HepG2 (cell line): ENCODE measurements at regions not wholly inside any gene's neighbourhood (a gene's known extent, or its start where the extent isn't known, plus 50 kb on each side); places are given as distances from the start of the nearest gene placed in this dataset.

Source experiments
- ATAC-seq: fragments of 200-7000 bp; cut with Tn5 transposase; 3 replicates; pipeline ENCODE4 v1.9.1; 2020; ENCODE audit warnings: mild to moderate bottlenecking, moderate library complexity
- BruUV-seq: library from RNA; stranded (reverse); fragments of 400-500 nt; replicated peaks from 2 replicates; lab custom pipeline; 2021; lab: Mats Ljungman, UMichigan
- CTCF ChIA-PET: fragments of 300-600 bp; formaldehyde crosslinking; extraction: SDS; loops from one replicate; lab custom pipeline; 2021; ENCODE audit warnings: low total read pairs, inconsistent platforms, low intra/inter-chr PET ratio; lab: Yijun Ruan, JAX
- POLR2A ChIA-PET: fragments of 350-600 bp; sonication (Branson Sonifier 250); formaldehyde crosslinking; loops from one replicate; lab custom pipeline; 2020; ENCODE audit warnings: antibody characterized with exemption, inconsistent platforms; lab: Yijun Ruan, JAX
- DNase-seq: peaks from one replicate; pipeline ENCODE4 v3.0.0-alpha.2; 2015; ENCODE audit warnings: low spot score
- FAIRE-seq: peaks from 3 replicates; lab custom pipeline; 2011; peaks lifted over from hg19 to GRCh38; lab: Jason Lieb, UNC
- H2AFZ ChIP-seq: one replicate; pipeline ENCODE4 v1.6.1; 2011; ENCODE audit warnings: low read length, inconsistent platforms
- H3K27ac ChIP-seq: fragments of 300-600 bp; 3 replicates; pipeline ENCODE4 v1.8.0; 2011; ENCODE audit warnings: mixed run types, mild to moderate bottlenecking, mixed read lengths, low read length, inconsistent platforms; ENCODE audit not compliant: insufficient read depth; ENCODE audit errors: extremely low read length
- H3K27me3 ChIP-seq, 2 experiments: fragments of 200-600 bp in 1 of 2; 2 replicates in 1 of 2; 3 replicates in 1 of 2; pipeline versions ENCODE4 v1.6.0 to v1.8.0; 2011; ENCODE audit warnings: low read length in 2 of 2, mild to moderate bottlenecking in 2 of 2, moderate library complexity in 2 of 2, inconsistent platforms in 1 of 2; ENCODE audit not compliant: insufficient read depth in 2 of 2, control insufficient read depth in 1 of 2
- H3K36me3 ChIP-seq, 2 experiments: fragments of 200-600 bp in 1 of 2; replicated peaks in 1 of 2; 2 replicates in 1 of 2; 3 replicates in 1 of 2; pipeline versions ENCODE4 v1.5.1 to v1.8.0; 2011; ENCODE audit warnings: low read length in 2 of 2, inconsistent platforms in 1 of 2; ENCODE audit not compliant: insufficient read depth in 2 of 2, control insufficient read depth in 1 of 2
- H3K4me1 ChIP-seq: 2 replicates; pipeline ENCODE4 v1.5.1; 2012; ENCODE audit warnings: low read length, inconsistent platforms; ENCODE audit not compliant: insufficient read depth
- H3K4me2 ChIP-seq: 2 replicates; pipeline ENCODE4 v1.6.0; 2011; ENCODE audit warnings: low read depth, low read length, inconsistent platforms
- H3K4me3 ChIP-seq, 3 experiments: fragments of 200-600 bp in 1 of 3; sonication (generic), shearing (Covaris generic) in 1 of 3; replicated peaks in 1 of 3; 2 replicates each; pipeline ENCODE4 v1.5.1; 2011 to 2016; ENCODE audit warnings: low read length in 3 of 3, inconsistent platforms in 2 of 3, low read depth in 2 of 3, mild to moderate bottlenecking in 2 of 3, control low read depth in 1 of 3, mixed read lengths in 1 of 3; ENCODE audit not compliant: insufficient read depth in 1 of 3
- H3K79me2 ChIP-seq: one replicate; pipeline ENCODE4 v1.6.1; 2011; ENCODE audit warnings: low read length, inconsistent platforms; ENCODE audit not compliant: insufficient read depth
- H3K9ac ChIP-seq: 2 replicates; pipeline ENCODE4 v1.6.0; 2011; ENCODE audit warnings: mild to moderate bottlenecking, low read depth, low read length, inconsistent platforms; ENCODE audit not compliant: insufficient read depth
- H3K9me3 ChIP-seq: 2 replicates; pipeline ENCODE4 v1.5.1; 2012; ENCODE audit warnings: mild to moderate bottlenecking, low read length
- H4K20me1 ChIP-seq: 2 replicates; pipeline ENCODE4 v1.6.0; 2011; ENCODE audit warnings: inconsistent platforms, mild to moderate bottlenecking, low read length, moderate library complexity; ENCODE audit not compliant: insufficient read depth
- CHD2 ChIP-seq: IDR thresholded peaks from 2 replicates; pipeline ENCODE4 v1.6.1; 2011; ENCODE audit warnings: low read depth, low read length, improper control_type of control experiment
- ESRRA ChIP-seq: sonication (generic); formaldehyde crosslinking; IDR thresholded peaks from 2 replicates; pipeline ENCODE4 v1.5.1; 2020; ENCODE audit warnings: mild to moderate bottlenecking, low read depth, missing genetic modification reagents
- HMGXB4 ChIP-seq, 2 experiments: sonication (generic) in 1 of 2; formaldehyde crosslinking in 1 of 2; IDR thresholded peaks; 2 replicates each; pipeline versions ENCODE4 v1.4.0 to v1.6.1; 2018 to 2020; ENCODE audit warnings: missing genetic modification reagents in 2 of 2, borderline replicate concordance in 1 of 2, low read depth in 1 of 2, mild to moderate bottlenecking in 1 of 2, missing biosample characterization in 1 of 2
- IKZF5 ChIP-seq: IDR thresholded peaks from 2 replicates; pipeline ENCODE4 v1.6.1; 2018; ENCODE audit warnings: missing genetic modification reagents, mild to moderate bottlenecking, missing compliant biosample characterization
- KDM1A ChIP-seq: IDR thresholded peaks from 2 replicates; pipeline ENCODE4 v1.6.1; 2016; ENCODE audit warnings: missing compliant biosample characterization
- KLF11 ChIP-seq: IDR thresholded peaks from 2 replicates; pipeline ENCODE4 v1.6.1; 2016; ENCODE audit warnings: missing compliant biosample characterization
- NONO ChIP-seq, 2 experiments: fragments of 450-650 bp in 1 of 2; sonication (generic) in 1 of 2; formaldehyde crosslinking in 1 of 2; IDR thresholded peaks in 1 of 2; conservative IDR thresholded peaks in 1 of 2; 2 replicates each; pipeline versions ENCODE4 v1.6.1 to v1.8.0; 2017 to 2022; ENCODE audit warnings: mild to moderate bottlenecking in 1 of 2, missing genetic modification reagents in 1 of 2, moderate library complexity in 1 of 2
- TAF1 ChIP-seq: sonication (generic); formaldehyde crosslinking; IDR thresholded peaks from 2 replicates; pipeline ENCODE4 v1.4.0; 2020; ENCODE audit warnings: missing genetic modification reagents
- ZEB1 ChIP-seq: IDR thresholded peaks from 2 replicates; pipeline ENCODE4 v1.6.1; 2012; ENCODE audit warnings: mild to moderate bottlenecking, low read depth, inconsistent platforms; ENCODE audit not compliant: insufficient replicate concordance
- ZNF138 ChIP-seq: sonication (generic); formaldehyde crosslinking; IDR thresholded peaks from 2 replicates; pipeline ENCODE4 v1.5.0; 2020; ENCODE audit warnings: mild to moderate bottlenecking, low read depth, missing genetic modification reagents
- ZNF703 ChIP-seq: sonication (generic); formaldehyde crosslinking; IDR thresholded peaks from 2 replicates; pipeline ENCODE4 v1.5.1; 2020; ENCODE audit warnings: missing genetic modification reagents, mild to moderate bottlenecking, moderate library complexity, borderline replicate concordance
- ZNF766 ChIP-seq: sonication (generic); formaldehyde crosslinking; IDR thresholded peaks from 2 replicates; pipeline ENCODE4 v1.5.0; 2020; ENCODE audit warnings: missing genetic modification reagents, borderline replicate concordance
- WGBS: methylation state at CpG from one replicate; pipeline ENCODE4 v1.1.6; 2017; ENCODE audit warnings: low lambda C conversion rate; 5-methylcytosine and 5-hydroxymethylcytosine counted together
- in situ Hi-C: cut with HindIII; loops from 2 replicates; pipeline ENCODE4 v1.10.0; 2017; ENCODE audit warnings: low pct_unique_long_range_greater_than_20kb; ENCODE audit not compliant: extremely low pct_ligation_motif_present
- intact Hi-C: fragments of 100-400 bp; cut with micrococcal nuclease; formaldehyde crosslinking; loops from one replicate; pipeline ENCODE4 v1.10.0; 2022; ENCODE audit not compliant: unreplicated experiment
- TF ChIP-seq, protein P1 (sequence below): sonication (generic); formaldehyde crosslinking; IDR thresholded peaks from 2 replicates; pipeline ENCODE4 v1.9.0; 2021; ENCODE audit warnings: missing genetic modification reagents, mild to moderate bottlenecking, borderline replicate concordance
- TF ChIP-seq, protein P2 (sequence below): sonication (generic); formaldehyde crosslinking; IDR thresholded peaks from 2 replicates; pipeline ENCODE4 v1.5.0; 2020; ENCODE audit warnings: missing genetic modification reagents

DNA sequence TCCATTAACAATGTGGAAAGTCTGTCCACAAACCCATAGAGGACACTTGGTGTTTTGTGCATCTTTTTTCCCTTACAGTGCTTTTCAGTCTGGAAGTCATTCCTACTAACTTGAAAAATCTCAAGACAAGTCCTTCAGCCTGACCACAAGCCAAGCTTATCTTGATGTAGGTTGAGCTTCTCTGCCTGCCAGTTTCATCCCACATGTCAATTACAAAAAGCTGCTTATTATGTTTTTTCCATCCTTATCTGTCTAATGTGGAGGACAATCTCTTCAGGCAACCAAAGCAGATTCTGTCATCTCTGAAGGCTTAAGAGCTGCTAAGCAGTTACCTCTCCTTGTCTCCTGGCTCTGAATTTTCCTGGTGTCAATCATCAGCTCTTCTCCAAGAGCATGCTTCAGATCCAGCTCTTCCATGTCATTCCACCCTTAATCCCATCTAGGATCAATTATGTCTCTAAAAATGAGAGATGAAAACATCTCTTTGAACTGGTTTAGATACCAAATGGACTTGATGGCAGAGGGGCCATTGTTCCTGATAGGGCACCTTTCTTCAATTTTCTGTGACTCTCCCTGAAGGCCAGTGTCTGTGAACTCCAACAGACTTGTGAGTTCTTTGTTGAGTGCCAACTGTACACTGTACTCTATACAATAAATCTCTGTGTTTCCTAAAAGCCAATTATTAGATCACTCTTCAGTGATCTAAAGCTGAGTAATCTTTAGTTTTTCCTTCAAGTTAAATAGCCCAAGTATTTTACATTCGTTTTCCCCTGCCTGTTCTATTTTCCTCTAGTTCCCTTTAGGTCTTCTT lies 208.6 kb downstream of the RBM43 start:
- Histone ChIP-seq H3K27me3 (no peaks in the 10 kb centered on the region), H4K20me1 (no peaks in the 10 kb centered on the region)
- in situ Hi-C loops: loop anchor here (10.0 kb wide), 1 partner anchor 1458 kb away; no protein-coding TSS in a partner anchor
- ATAC-seq: no peak
- no peak for DNase-seq
- TF ChIP-seq NONO (IDR thresholded peaks at IDR 0.05) (no peak), NONO (CRISPR knock-in tag; conservative IDR thresholded peaks at IDR 0.05) (no peak), ESRRA (no peak), IKZF5 (CRISPR knock-in tag) (no peak), HMGXB4 (CRISPR knock-in tag; IDR thresholded peaks at IDR 0.05; ENCODE audit: borderline replicate concordance in 1 of 2, low read depth in 1 of 2) (no peak), ZEB1 (no peak), ZNF766 (CRISPR knock-in tag) (no peak), CHD2 (no peak), KDM1A (CRISPR knock-in tag) (no peak), TAF1 (CRISPR knock-in tag) (no peak), ZNF138 (CRISPR knock-in tag) (no peak), KLF11 (no peak), ZNF703 (CRISPR knock-in tag) (no peak)
- TF ChIP-seq, protein P1, sequence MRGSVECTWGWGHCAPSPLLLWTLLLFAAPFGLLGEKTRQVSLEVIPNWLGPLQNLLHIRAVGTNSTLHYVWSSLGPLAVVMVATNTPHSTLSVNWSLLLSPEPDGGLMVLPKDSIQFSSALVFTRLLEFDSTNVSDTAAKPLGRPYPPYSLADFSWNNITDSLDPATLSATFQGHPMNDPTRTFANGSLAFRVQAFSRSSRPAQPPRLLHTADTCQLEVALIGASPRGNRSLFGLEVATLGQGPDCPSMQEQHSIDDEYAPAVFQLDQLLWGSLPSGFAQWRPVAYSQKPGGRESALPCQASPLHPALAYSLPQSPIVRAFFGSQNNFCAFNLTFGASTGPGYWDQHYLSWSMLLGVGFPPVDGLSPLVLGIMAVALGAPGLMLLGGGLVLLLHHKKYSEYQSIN: no peak
- TF ChIP-seq, protein P2, sequence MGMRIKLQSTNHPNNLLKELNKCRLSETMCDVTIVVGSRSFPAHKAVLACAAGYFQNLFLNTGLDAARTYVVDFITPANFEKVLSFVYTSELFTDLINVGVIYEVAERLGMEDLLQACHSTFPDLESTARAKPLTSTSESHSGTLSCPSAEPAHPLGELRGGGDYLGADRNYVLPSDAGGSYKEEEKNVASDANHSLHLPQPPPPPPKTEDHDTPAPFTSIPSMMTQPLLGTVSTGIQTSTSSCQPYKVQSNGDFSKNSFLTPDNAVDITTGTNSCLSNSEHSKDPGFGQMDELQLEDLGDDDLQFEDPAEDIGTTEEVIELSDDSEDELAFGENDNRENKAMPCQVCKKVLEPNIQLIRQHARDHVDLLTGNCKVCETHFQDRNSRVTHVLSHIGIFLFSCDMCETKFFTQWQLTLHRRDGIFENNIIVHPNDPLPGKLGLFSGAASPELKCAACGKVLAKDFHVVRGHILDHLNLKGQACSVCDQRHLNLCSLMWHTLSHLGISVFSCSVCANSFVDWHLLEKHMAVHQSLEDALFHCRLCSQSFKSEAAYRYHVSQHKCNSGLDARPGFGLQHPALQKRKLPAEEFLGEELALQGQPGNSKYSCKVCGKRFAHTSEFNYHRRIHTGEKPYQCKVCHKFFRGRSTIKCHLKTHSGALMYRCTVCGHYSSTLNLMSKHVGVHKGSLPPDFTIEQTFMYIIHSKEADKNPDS (CRISPR knock-in tag): no peak
- TF ChIP-seq, all 625 proteins: peak for 0
- no TSS peak for BruUV-seq
- ChIA-PET POLR2A (no interaction called here), CTCF (no interaction called here)
- H3K9ac ChIP-seq: no peak overlapping the region
- no peak overlapping the region for H3K27ac ChIP-seq
- no peak overlapping the region for H3K4me3 ChIP-seq
- H3K4me1 ChIP-seq: no peaks in the 10 kb centered on the region
- H3K36me3 ChIP-seq: no peaks in the 10 kb centered on the region
- FAIRE-seq: no peak
- no peaks in the 10 kb centered on the region for H3K9me3 ChIP-seq
- H3K4me2 ChIP-seq: no peak overlapping the region
- intact Hi-C loops: no loop called here
- no peaks in the 10 kb centered on the region for H3K79me2 ChIP-seq
- no peak overlapping the region for H2AFZ ChIP-seq
- 2% methylated on average over 1 of the region's 1 CpG for WGBS
